A673 (cell line): ENCODE measurements at regions not wholly inside any gene's neighbourhood (a gene's known extent, or its start where the extent isn't known, plus 50 kb on each side); places are given as distances from the start of the nearest gene placed in this dataset.

Source experiments
- BruUV-seq: library from RNA; stranded (reverse); fragments of 400-500 nt; replicated peaks from 2 replicates; lab custom pipeline; 2021; lab: Mats Ljungman, UMichigan
- CTCF ChIA-PET: fragments of 300-600 bp; sonication (Branson Sonifier 250); formaldehyde crosslinking; loops from one replicate; lab custom pipeline; 2022; ENCODE audit warnings: antibody characterized with exemption; lab: Charles Lee
- POLR2A ChIA-PET: fragments of 300-600 bp; sonication (Branson Sonifier 250); formaldehyde crosslinking; loops from one replicate; lab custom pipeline; 2022; ENCODE audit warnings: antibody characterized with exemption; ENCODE audit not compliant: low non-redundant PET; lab: Charles Lee
- DNase-seq: peaks from one replicate; pipeline ENCODE4 v3.0.0-alpha.2; 2015; ENCODE audit warnings: low spot score
- H3K27ac ChIP-seq: fragments of 200-600 bp; sonication (generic); 2 replicates; pipeline ENCODE4 v1.5.1; 2016; ENCODE audit warnings: mixed run types, low read depth, mild to moderate bottlenecking, mixed read lengths, antibody characterized with exemption, low read length; ENCODE audit not compliant: poor library complexity, severe bottlenecking
- H3K27me3 ChIP-seq: fragments of 200-600 bp; sonication (generic); replicated peaks from 2 replicates; pipeline ENCODE4 v1.6.1; 2017; ENCODE audit warnings: mixed run types, low read depth, mild to moderate bottlenecking, mixed read lengths, antibody characterized with exemption, low read length; ENCODE audit not compliant: insufficient read depth, poor library complexity
- H3K36me3 ChIP-seq: fragments of 200-600 bp; sonication (generic); 2 replicates; pipeline ENCODE4 v1.6.1; 2016; ENCODE audit warnings: mixed run types, mild to moderate bottlenecking, mixed read lengths, antibody characterized with exemption, low read length; ENCODE audit not compliant: insufficient read depth, poor library complexity, severe bottlenecking
- H3K4me1 ChIP-seq: fragments of 200-600 bp; sonication (generic); 2 replicates; pipeline ENCODE4 v1.6.1; 2017; ENCODE audit warnings: mixed run types, mild to moderate bottlenecking, mixed read lengths, antibody characterized with exemption, low read length; ENCODE audit not compliant: insufficient read depth, poor library complexity, severe bottlenecking
- H3K4me3 ChIP-seq: fragments of 200-600 bp; sonication (generic); 2 replicates; pipeline ENCODE4 v1.5.1; 2016; ENCODE audit warnings: low read depth, mixed run types, mild to moderate bottlenecking, mixed read lengths, low read length; ENCODE audit not compliant: poor library complexity, severe bottlenecking
- H3K9me3 ChIP-seq: fragments of 200-600 bp; sonication (generic); 2 replicates; pipeline ENCODE4 v1.6.1; 2016; ENCODE audit warnings: mixed run types, low read depth, mild to moderate bottlenecking, mixed read lengths, antibody characterized with exemption, low read length; ENCODE audit not compliant: poor library complexity, severe bottlenecking
- CTCF ChIP-seq: fragments of 300-800, 200-600 bp; sonication (generic); conservative IDR thresholded peaks from 2 replicates; pipeline ENCODE4 v1.5.1; 2017; ENCODE audit warnings: low read depth, mild to moderate bottlenecking, antibody characterized with exemption, low read length, moderate library complexity, mixed read lengths
- EZH2 ChIP-seq: fragments of 200-600 bp; sonication (generic); IDR thresholded peaks from 2 replicates; pipeline ENCODE4 v1.6.1; 2017; ENCODE audit warnings: borderline replicate concordance, low read depth, mild to moderate bottlenecking, mixed read lengths, antibody characterized with exemption, low read length; ENCODE audit not compliant: poor library complexity, severe bottlenecking
- intact Hi-C: fragments of 100-400 bp; cut with micrococcal nuclease; formaldehyde crosslinking; loops from one replicate; pipeline ENCODE4 v1.10.0; 2022; ENCODE audit not compliant: unreplicated experiment

GRCh38 chr16:29315046-29315445, 91.5 kb downstream of the NPIPB11 start:
- intact Hi-C loops, result no loop called here
- no peak overlapping the region for H3K27ac ChIP-seq
- H3K36me3 ChIP-seq, result no peaks in the 10 kb centered on the region
- CTCF ChIA-PET, result no interaction called here
- no peak for DNase-seq
- H3K4me3 ChIP-seq, result no peak overlapping the region
- POLR2A ChIA-PET, result no interaction called here
- H3K9me3 ChIP-seq, result no peaks in the 10 kb centered on the region
- H3K4me1 ChIP-seq, result no peaks in the 10 kb centered on the region
- H3K27me3 ChIP-seq, result no peaks in the 10 kb centered on the region
- no TSS peak for BruUV-seq
- TF ChIP-seq CTCF (no peak), EZH2 (no peak)

GRCh38 chr16:29314292-29314934, 92.1 kb downstream of the NPIPB11 start:
- Histone ChIP-seq H3K4me3 (no peak overlapping the region), H3K27me3 (no peaks in the 10 kb centered on the region), H3K4me1 (no peaks in the 10 kb centered on the region), H3K36me3 (no peaks in the 10 kb centered on the region), H3K9me3 (no peaks in the 10 kb centered on the region), H3K27ac (no peak overlapping the region)
- no TSS peak for BruUV-seq
- DNase-seq, result no peak
- POLR2A ChIA-PET, result no interaction called here
- TF ChIP-seq EZH2, result no peak
- no peak for TF ChIP-seq CTCF
- intact Hi-C loops, result no loop called here
- CTCF ChIA-PET, result no interaction called here

DNA sequence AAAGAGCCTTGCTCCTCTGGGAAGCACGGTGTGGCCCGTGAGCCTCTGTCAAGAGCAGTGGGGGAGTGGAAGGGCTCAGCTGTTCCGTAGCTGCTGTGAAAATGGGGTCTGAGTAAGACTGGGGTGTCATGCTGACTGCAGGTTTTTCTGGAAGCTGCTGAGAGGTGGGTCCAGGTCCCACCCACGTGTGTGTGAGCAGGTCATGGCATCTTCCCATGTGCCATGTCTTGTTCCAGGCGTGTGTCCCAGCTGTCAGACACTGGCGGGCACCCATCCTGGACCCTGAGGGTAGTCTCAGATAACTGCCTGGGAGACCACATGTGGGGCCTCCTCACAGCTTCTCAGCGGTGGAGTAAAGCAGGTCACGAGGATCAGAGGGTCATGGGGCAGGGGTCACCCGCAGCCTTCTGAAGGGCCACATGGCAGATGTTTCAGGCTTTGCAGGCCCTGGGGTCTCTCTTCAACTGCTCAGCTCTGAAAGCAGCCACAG, 92.9 kb downstream of the NPIPB11 start:
- BruUV-seq, result no TSS peak
- Histone ChIP-seq H3K4me1 (no peaks in the 10 kb centered on the region), H3K4me3 (no peak overlapping the region), H3K27ac (no peak overlapping the region), H3K9me3 (no peaks in the 10 kb centered on the region), H3K27me3 (no peaks in the 10 kb centered on the region), H3K36me3 (no peaks in the 10 kb centered on the region)
- TF ChIP-seq EZH2 (no peak), CTCF (no peak)
- intact Hi-C loops, result no loop called here
- CTCF ChIA-PET, result no interaction called here
- POLR2A ChIA-PET, result no interaction called here
- DNase-seq, result no peak
